ENCODE measurements at regions not wholly inside any gene's neighbourhood (a gene's known extent, or its start where the extent isn't known, plus 50 kb on each side); places are given as distances from the start of the nearest gene placed in this dataset.

DNA sequence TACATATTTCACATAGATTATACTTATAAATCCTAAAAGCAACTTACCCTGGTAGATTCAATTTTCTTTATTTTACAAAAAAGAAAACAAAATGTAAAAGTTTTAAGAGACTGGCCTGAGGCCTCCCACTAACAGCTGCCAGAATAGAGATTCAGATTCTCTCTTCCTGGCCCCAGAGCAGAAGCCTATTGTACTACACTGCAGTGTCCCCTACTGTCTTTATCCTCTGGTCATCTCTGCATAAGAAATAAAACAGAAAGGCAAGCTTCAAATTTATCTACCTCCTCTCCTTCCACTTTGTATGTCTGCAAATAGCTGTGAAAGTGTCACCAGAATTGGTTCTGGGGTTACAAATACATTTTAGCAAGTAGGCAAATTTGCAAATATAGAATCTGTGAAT is 1004.1 kb upstream of the PCDH9 start:
- DNase-seq (ENCODE audit: extremely low read depth, insufficient read length) = no peak
- no peak overlapping the region for H3K4me3 ChIP-seq (replicated peaks; ENCODE audit: low read depth, low read length)
- no peaks in the 10 kb centered on the region for H3K36me3 ChIP-seq (ENCODE audit: control insufficient read depth, insufficient read depth, low read length)
- TF ChIP-seq, protein P1, sequence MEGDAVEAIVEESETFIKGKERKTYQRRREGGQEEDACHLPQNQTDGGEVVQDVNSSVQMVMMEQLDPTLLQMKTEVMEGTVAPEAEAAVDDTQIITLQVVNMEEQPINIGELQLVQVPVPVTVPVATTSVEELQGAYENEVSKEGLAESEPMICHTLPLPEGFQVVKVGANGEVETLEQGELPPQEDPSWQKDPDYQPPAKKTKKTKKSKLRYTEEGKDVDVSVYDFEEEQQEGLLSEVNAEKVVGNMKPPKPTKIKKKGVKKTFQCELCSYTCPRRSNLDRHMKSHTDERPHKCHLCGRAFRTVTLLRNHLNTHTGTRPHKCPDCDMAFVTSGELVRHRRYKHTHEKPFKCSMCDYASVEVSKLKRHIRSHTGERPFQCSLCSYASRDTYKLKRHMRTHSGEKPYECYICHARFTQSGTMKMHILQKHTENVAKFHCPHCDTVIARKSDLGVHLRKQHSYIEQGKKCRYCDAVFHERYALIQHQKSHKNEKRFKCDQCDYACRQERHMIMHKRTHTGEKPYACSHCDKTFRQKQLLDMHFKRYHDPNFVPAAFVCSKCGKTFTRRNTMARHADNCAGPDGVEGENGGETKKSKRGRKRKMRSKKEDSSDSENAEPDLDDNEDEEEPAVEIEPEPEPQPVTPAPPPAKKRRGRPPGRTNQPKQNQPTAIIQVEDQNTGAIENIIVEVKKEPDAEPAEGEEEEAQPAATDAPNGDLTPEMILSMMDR (IDR thresholded peaks at IDR 0.05; ENCODE audit: insufficient read depth, low read length, poor library complexity, severe bottlenecking) = no peak
- H3K27me3 ChIP-seq (replicated peaks; ENCODE audit: control insufficient read depth, insufficient read depth, low read length) = no peaks in the 10 kb centered on the region

DNA sequence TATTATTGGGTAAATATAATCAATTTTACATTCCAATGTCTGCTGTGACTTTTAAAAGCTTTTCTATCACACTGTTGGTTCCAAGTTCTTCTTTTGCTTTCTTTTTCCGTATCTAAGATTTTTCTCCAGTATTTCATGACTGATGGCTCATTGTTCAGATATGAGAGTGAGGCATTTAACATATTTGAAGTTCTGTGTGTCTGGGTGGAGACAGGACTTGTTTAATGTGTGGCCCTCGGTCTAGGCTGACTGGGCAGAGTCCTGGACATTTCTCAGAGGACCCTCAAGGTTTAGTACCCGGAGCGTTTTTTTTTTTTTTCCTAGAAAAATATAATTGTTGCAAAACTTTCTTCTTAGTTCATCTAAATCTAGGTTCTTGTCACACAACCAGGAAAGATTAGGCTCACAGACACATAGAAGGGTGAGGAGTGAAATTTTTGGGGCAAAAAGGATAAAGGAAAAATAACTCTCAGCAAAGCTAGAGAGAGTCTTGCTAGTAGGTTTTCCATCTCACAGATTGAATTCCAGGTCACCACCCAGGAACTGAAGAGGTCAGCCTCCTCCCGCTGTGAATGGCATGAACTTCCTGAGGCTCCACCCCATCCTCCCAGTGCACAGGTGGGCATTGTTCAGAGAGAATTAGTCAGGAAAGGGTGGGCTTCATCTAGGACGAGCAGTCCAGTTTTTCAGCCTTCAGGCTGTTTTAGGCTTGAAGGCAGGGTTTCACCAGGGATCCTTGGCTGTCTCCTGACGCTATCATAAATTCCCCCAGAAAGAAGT is 1002.4 kb upstream of the PCDH9 start:
- Histone ChIP-seq H3K27me3 (replicated peaks; ENCODE audit: control insufficient read depth, insufficient read depth, low read length) (no peaks in the 10 kb centered on the region), H3K36me3 (ENCODE audit: control insufficient read depth, insufficient read depth, low read length) (no peaks in the 10 kb centered on the region), H3K4me3 (replicated peaks; ENCODE audit: low read depth, low read length) (no peak overlapping the region)
- TF ChIP-seq, protein P1 (IDR thresholded peaks at IDR 0.05; ENCODE audit: insufficient read depth, low read length, poor library complexity, severe bottlenecking) = no peak
- no peak for DNase-seq (ENCODE audit: extremely low read depth, insufficient read length)

DNA sequence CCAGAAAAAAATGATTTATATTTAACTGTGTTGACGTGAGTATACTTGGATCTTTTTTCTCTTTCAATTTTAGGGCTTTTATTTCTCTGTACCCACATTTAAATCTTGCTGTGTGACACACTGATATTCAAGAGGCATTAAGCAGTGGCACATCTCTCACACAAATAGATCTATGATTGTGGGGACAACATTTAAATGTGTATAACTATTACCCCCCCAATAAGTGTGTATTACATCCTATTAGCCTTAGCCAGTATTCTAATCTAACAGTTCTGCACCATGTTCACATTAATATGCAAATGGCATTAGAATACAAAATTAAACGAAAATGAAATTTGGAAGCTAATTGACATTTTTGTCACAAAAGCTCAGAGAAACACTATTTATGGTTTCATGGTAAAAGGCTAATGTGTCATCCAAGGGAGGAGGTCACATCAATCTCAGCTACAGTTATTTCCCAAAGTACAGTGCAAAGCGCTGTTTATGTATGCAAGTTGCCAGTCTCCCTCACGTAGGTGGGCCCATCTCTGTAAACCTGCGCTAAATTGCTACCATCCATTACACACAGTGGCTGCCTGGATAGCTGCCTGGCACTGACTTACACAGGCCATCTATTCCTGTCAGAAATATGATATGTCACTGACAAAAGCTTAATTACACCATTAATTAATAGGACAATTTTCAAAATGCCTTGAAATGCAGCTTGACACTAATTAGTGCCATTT is 984.7 kb upstream of the PCDH9 start:
- no peak for DNase-seq (ENCODE audit: extremely low read depth, insufficient read length)
- no peak overlapping the region for H3K4me3 ChIP-seq (replicated peaks; ENCODE audit: low read depth, low read length)
- H3K36me3 ChIP-seq (ENCODE audit: control insufficient read depth, insufficient read depth, low read length) = no peaks in the 10 kb centered on the region
- TF ChIP-seq, protein P1 (IDR thresholded peaks at IDR 0.05; ENCODE audit: insufficient read depth, low read length, poor library complexity, severe bottlenecking) = no peak
- H3K27me3 ChIP-seq (replicated peaks; ENCODE audit: control insufficient read depth, insufficient read depth, low read length) = no peaks in the 10 kb centered on the region

DNA sequence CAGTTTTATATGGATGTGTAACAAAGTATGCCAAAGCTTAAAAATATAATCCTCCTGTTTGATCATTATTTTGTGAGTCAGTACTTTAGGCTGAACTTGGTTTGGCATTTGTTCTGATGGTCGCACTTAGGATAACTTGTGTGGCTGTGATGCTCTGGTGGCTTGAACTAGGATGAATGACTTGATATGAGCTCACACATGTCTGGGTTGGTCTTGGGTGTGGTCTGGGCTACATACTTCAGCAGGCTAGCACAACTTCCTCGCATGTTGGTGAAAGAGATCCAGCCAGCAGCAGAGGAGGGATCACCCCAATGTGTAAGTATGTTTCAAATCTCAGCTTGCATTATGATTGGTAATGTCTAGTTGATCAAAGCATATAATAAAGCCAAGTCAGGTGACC is 969.1 kb upstream of the PCDH9 start:
- H3K36me3 ChIP-seq (ENCODE audit: control insufficient read depth, insufficient read depth, low read length) = no peaks in the 10 kb centered on the region
- H3K27me3 ChIP-seq (replicated peaks; ENCODE audit: control insufficient read depth, insufficient read depth, low read length) = no peaks in the 10 kb centered on the region
- TF ChIP-seq, protein P1 (IDR thresholded peaks at IDR 0.05; ENCODE audit: insufficient read depth, low read length, poor library complexity, severe bottlenecking) = no peak
- no peak for DNase-seq (ENCODE audit: extremely low read depth, insufficient read length)
- no peak overlapping the region for H3K4me3 ChIP-seq (replicated peaks; ENCODE audit: low read depth, low read length)

DNA sequence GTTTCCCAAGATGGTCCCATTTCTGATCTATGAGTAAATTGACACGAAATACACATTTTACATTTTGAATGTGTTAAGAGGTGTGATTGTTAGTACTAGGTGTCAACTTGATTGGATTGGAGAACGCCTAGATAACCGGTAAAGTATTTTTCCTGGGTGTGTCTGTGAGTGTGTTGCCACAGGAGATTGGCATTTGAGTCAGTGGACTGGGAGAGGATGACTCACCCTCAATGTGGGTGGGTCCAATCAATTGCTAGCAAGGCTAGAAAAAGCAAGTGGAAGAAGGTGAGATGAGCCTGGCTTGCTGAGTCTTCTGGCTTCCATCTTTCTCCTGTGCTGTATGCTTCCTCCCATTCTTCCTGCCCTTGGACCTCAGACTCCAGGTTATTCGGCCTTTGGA is 960.7 kb upstream of the PCDH9 start:
- H3K4me3 ChIP-seq (replicated peaks; ENCODE audit: low read depth, low read length) = no peak overlapping the region
- TF ChIP-seq, protein P1 (IDR thresholded peaks at IDR 0.05; ENCODE audit: insufficient read depth, low read length, poor library complexity, severe bottlenecking) = no peak
- no peak for DNase-seq (ENCODE audit: extremely low read depth, insufficient read length)

More for the DNA sequence above, 960.7 kb upstream of the PCDH9 start:
- H3K27me3 ChIP-seq (replicated peaks; ENCODE audit: control insufficient read depth, insufficient read depth, low read length) = no peaks in the 10 kb centered on the region
- no peaks in the 10 kb centered on the region for H3K36me3 ChIP-seq (ENCODE audit: control insufficient read depth, insufficient read depth, low read length)
